ENCODE measurements at regions not wholly inside any gene's neighbourhood (a gene's known extent, or its start where the extent isn't known, plus 50 kb on each side); places are given as distances from the start of the nearest gene placed in this dataset.

- 12% methylated on average over 2 of the region's 2 CpGs for WGBS (ENCODE audit: insufficient coverage, insufficient replicate concordance, low lambda C conversion rate, missing lambda C conversion rate)
Observed at GRCh38 chr6:100118301-100118700, 124.3 kb upstream of the MCHR2 start.

GRCh38 chr6:100117680-100118079 is 123.7 kb upstream of the MCHR2 start:
- DNase-seq (ENCODE audit: low read depth, low spot score) (no peak), ATAC-seq (peak; percentile 58), FAIRE-seq (no peak)
- Histone ChIP-seq H2AFZ (ENCODE audit: control insufficient read depth, low read depth, low read length) (no peak overlapping the region), H3K4me3 (no peak overlapping the region), H3K4me2 (ENCODE audit: control insufficient read depth, insufficient read depth) (no peak overlapping the region), H3K9me3 (replicated peaks; ENCODE audit: control insufficient read depth, insufficient read depth, low read length) (no peaks in the 10 kb centered on the region), H4K20me1 (ENCODE audit: control insufficient read depth, insufficient read depth) (no peaks in the 10 kb centered on the region), H3K79me2 (ENCODE audit: control insufficient read depth, insufficient read depth, low read length) (no peaks in the 10 kb centered on the region), H3K4me1 (ENCODE audit: control insufficient read depth, insufficient read depth, low read length) (no peaks in the 10 kb centered on the region), H3K27me3 (replicated peaks in 1 of 2; ENCODE audit: control insufficient read depth in 2 of 2, insufficient read depth in 2 of 2, low read length in 1 of 2) (no peaks in the 10 kb centered on the region), H3K9ac (ENCODE audit: control insufficient read depth, insufficient read depth, low read length) (no peak overlapping the region), H3K36me3 (ENCODE audit: control insufficient read depth in 2 of 2, insufficient read depth in 2 of 2, low read length in 1 of 2) (no peaks in the 10 kb centered on the region), H3K27ac (ENCODE audit: control insufficient read depth, insufficient read depth) (no peak overlapping the region)
- ChIA-PET CTCF (interaction anchor here (0.9 to 4.0 kb wide), 25 partner anchors 9 to 605 kb away, joined by 3 to 72 read pairs (median 5); no protein-coding TSS in a partner anchor), SMC1A (ENCODE audit: uncharacterized antibody, unreplicated experiment) (interaction anchor here (0.6 to 4.0 kb wide), 18 partner anchors 11 to 603 kb away, joined by 3 to 38 read pairs (median 6); no protein-coding TSS in a partner anchor), POLR2A (no interaction called here), RAD21 (ENCODE audit: unreplicated experiment) (interaction anchor here (0.8 to 3.1 kb wide), 9 partner anchors 11 to 602 kb away, joined by 3 to 22 read pairs (median 10); no protein-coding TSS in a partner anchor)
- WGBS (ENCODE audit: insufficient coverage, insufficient replicate concordance, low lambda C conversion rate, missing lambda C conversion rate): 7% methylated on average over 5 of the region's 5 CpGs
- intact Hi-C loops (cut with micrococcal nuclease; ENCODE audit: unreplicated experiment): loop anchor here (2.0 to 5.0 kb wide), 4 partner anchors 160 to 600 kb away; no protein-coding TSS in a partner anchor
- BruUV-seq (replicated peaks): no TSS peak
- in situ Hi-C loops (cut with MboI): loop anchor here (10.0 kb wide), 1 partner anchor 547 kb away; no protein-coding TSS in a partner anchor
- TF ChIP-seq FOXK2 (IDR thresholded peaks at IDR 0.05) (no peak), RBBP5 (conservative IDR thresholded peaks at IDR 0.05) (no peak), RELA (IDR thresholded peaks at IDR 0.05; ENCODE audit: borderline replicate concordance, partially characterized antibody) (no peak), CBX3 (IDR thresholded peaks at IDR 0.05; ENCODE audit: borderline replicate concordance, low read depth) (no peak), POU2F2 (IDR thresholded peaks at IDR 0.05; ENCODE audit: borderline replicate concordance, low read depth, low read length) (no peak), CTCF (IDR thresholded peaks at IDR 0.05 in 2 of 3, conservative IDR thresholded peaks at IDR 0.05 in 1 of 3; ENCODE audit: control insufficient read depth in 2 of 3, extremely low read depth in 1 of 3, insufficient read depth in 1 of 3, low read depth in 3 of 3, low read length in 3 of 3) (no peak), NKRF (conservative IDR thresholded peaks at IDR 0.05) (no peak), NBN (IDR thresholded peaks at IDR 0.05) (no peak), CREB1 (IDR thresholded peaks at IDR 0.05; ENCODE audit: low read depth) (no peak), NFIC (IDR thresholded peaks at IDR 0.05; ENCODE audit: low read depth, low read length) (no peak), IRF4 (IDR thresholded peaks at IDR 0.05; ENCODE audit: low read depth, low read length) (no peak), KDM1A (IDR thresholded peaks at IDR 0.05; ENCODE audit: borderline replicate concordance) (no peak)

More at GRCh38 chr6:100118301-100118700, 124.3 kb upstream of the MCHR2 start:
- no peaks in the 10 kb centered on the region for H3K36me3 ChIP-seq (ENCODE audit: control insufficient read depth in 2 of 2, insufficient read depth in 2 of 2, low read length in 1 of 2)
- H3K4me1 ChIP-seq (ENCODE audit: control insufficient read depth, insufficient read depth, low read length): no peaks in the 10 kb centered on the region
- H2AFZ ChIP-seq (ENCODE audit: control insufficient read depth, low read depth, low read length): no peak overlapping the region
- no peak overlapping the region for H3K27ac ChIP-seq (ENCODE audit: control insufficient read depth, insufficient read depth)
- intact Hi-C loops (cut with micrococcal nuclease; ENCODE audit: unreplicated experiment): loop anchor here (5.0 kb wide), 3 partner anchors 159 to 599 kb away; no protein-coding TSS in a partner anchor
- H3K9ac ChIP-seq (ENCODE audit: control insufficient read depth, insufficient read depth, low read length): no peak overlapping the region
- no peaks in the 10 kb centered on the region for H4K20me1 ChIP-seq (ENCODE audit: control insufficient read depth, insufficient read depth)
- H3K27me3 ChIP-seq (replicated peaks in 1 of 2; ENCODE audit: control insufficient read depth in 2 of 2, insufficient read depth in 2 of 2, low read length in 1 of 2): no peaks in the 10 kb centered on the region
- no TSS peak for BruUV-seq (replicated peaks)
- ATAC-seq: no peak
- SMC1A ChIA-PET (ENCODE audit: uncharacterized antibody, unreplicated experiment): no interaction called here
- POLR2A ChIA-PET: no interaction called here
- no peak for FAIRE-seq
- no peak for DNase-seq (ENCODE audit: low read depth, low spot score)
- H3K79me2 ChIP-seq (ENCODE audit: control insufficient read depth, insufficient read depth, low read length): no peaks in the 10 kb centered on the region
- CTCF ChIA-PET: interaction anchor here (1.1 kb wide), 1 partner anchor 543 kb away, joined by 3 read pairs; no protein-coding TSS in a partner anchor
- in situ Hi-C loops (cut with MboI): loop anchor here (10.0 kb wide), 1 partner anchor 546 kb away; no protein-coding TSS in a partner anchor
- H3K4me2 ChIP-seq (ENCODE audit: control insufficient read depth, insufficient read depth): no peak overlapping the region
- RAD21 ChIA-PET (ENCODE audit: unreplicated experiment): no interaction called here
- H3K4me3 ChIP-seq: no peak overlapping the region
- H3K9me3 ChIP-seq (replicated peaks; ENCODE audit: control insufficient read depth, insufficient read depth, low read length): no peaks in the 10 kb centered on the region
- TF ChIP-seq GABPA (IDR thresholded peaks at IDR 0.05; ENCODE audit: low read depth): no peak
- no peak for TF ChIP-seq SUZ12 (IDR thresholded peaks at IDR 0.05; ENCODE audit: unreplicated experiment)
- TF ChIP-seq JUNB (IDR thresholded peaks at IDR 0.05): no peak
- no peak for TF ChIP-seq POU2F2 (IDR thresholded peaks at IDR 0.05; ENCODE audit: borderline replicate concordance, low read depth, low read length)
- TF ChIP-seq RAD51 (IDR thresholded peaks at IDR 0.05): peak; percentile 50; the same call in 1 of the 2 replicates

All from GM12878 (cell line).